ENCODE measurements at regions not wholly inside any gene's neighbourhood (a gene's known extent, or its start where the extent isn't known, plus 50 kb on each side); places are given as distances from the start of the nearest gene placed in this dataset.

DNA sequence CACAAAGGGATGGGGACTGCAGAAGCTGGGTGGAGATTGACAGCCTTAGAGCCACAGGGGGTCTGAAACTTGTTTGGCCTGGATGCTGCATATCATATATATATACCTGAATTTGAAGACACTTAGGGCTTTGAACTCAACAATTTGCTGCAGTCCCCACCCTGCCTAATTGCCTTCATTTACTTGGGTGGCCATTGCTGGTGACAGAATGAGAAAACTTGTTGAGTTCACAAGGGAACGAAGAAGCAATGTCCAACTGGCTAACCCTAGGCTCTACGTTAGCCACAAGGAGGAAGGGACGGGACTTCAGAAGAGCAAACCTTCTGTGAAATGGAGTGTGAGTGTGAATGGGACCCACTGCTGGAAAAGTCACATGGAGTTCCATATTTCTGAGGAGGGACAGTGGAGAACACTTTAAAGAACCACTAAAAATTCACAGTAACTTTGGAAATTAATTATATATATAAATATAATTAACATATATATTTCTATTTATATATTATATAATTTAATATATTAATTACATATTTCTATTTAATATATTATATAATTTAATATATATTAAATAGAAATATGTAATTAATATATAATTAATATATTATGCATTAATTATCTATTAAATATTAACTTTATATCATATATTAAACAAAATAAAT lies 215.3 kb upstream of the SOX9 start:
- Mint-ChIP-seq H3K27me3 (ENCODE audit: insufficient read depth, low read depth, poor library complexity) (no peaks in the 10 kb centered on the region), H3K9me3 (0 out of 3 replicates have a peak, but pooled peaks cover 4% of the 10 kb centered on the region), H3K4me3 (no peak overlapping the region), H3K27ac (no peak overlapping the region), H3K36me3 (ENCODE audit: low read depth) (no peaks in the 10 kb centered on the region; the same call in 2 of the 3 replicates), H3K4me1 (no peaks in the 10 kb centered on the region)
- Histone ChIP-seq H4K20me1 (replicated peaks; ENCODE audit: insufficient read depth) (no peaks in the 10 kb centered on the region), H3K27ac (ENCODE audit: low read depth) (no peak overlapping the region), H3K4me2 (no peak overlapping the region), H3K4me1 (ENCODE audit: insufficient read depth) (no peaks in the 10 kb centered on the region), H3K9me2 (ENCODE audit: insufficient read depth) (no peaks in the 10 kb centered on the region), H3K27me3 (ENCODE audit: insufficient read depth) (no peaks in the 10 kb centered on the region), H3K4me3 (no peak overlapping the region), H3K36me3 (ENCODE audit: insufficient read depth) (no peaks in the 10 kb centered on the region), H3F3A (replicated peaks; ENCODE audit: low read depth) (no peaks in the 10 kb centered on the region), H3K79me2 (replicated peaks; ENCODE audit: insufficient read depth) (no peaks in the 10 kb centered on the region), H2AFZ (no peak overlapping the region)
- DNase-seq (ENCODE audit: low spot score) (no peak), ATAC-seq (no peak)
- no peak for TF ChIP-seq EZH2phosphoT487 (IDR thresholded peaks at IDR 0.05; ENCODE audit: unreplicated experiment)
- no peak for TF ChIP-seq ZNF114 (CRISPR knock-in tag; IDR thresholded peaks at IDR 0.05)
- TF ChIP-seq, protein P1, sequence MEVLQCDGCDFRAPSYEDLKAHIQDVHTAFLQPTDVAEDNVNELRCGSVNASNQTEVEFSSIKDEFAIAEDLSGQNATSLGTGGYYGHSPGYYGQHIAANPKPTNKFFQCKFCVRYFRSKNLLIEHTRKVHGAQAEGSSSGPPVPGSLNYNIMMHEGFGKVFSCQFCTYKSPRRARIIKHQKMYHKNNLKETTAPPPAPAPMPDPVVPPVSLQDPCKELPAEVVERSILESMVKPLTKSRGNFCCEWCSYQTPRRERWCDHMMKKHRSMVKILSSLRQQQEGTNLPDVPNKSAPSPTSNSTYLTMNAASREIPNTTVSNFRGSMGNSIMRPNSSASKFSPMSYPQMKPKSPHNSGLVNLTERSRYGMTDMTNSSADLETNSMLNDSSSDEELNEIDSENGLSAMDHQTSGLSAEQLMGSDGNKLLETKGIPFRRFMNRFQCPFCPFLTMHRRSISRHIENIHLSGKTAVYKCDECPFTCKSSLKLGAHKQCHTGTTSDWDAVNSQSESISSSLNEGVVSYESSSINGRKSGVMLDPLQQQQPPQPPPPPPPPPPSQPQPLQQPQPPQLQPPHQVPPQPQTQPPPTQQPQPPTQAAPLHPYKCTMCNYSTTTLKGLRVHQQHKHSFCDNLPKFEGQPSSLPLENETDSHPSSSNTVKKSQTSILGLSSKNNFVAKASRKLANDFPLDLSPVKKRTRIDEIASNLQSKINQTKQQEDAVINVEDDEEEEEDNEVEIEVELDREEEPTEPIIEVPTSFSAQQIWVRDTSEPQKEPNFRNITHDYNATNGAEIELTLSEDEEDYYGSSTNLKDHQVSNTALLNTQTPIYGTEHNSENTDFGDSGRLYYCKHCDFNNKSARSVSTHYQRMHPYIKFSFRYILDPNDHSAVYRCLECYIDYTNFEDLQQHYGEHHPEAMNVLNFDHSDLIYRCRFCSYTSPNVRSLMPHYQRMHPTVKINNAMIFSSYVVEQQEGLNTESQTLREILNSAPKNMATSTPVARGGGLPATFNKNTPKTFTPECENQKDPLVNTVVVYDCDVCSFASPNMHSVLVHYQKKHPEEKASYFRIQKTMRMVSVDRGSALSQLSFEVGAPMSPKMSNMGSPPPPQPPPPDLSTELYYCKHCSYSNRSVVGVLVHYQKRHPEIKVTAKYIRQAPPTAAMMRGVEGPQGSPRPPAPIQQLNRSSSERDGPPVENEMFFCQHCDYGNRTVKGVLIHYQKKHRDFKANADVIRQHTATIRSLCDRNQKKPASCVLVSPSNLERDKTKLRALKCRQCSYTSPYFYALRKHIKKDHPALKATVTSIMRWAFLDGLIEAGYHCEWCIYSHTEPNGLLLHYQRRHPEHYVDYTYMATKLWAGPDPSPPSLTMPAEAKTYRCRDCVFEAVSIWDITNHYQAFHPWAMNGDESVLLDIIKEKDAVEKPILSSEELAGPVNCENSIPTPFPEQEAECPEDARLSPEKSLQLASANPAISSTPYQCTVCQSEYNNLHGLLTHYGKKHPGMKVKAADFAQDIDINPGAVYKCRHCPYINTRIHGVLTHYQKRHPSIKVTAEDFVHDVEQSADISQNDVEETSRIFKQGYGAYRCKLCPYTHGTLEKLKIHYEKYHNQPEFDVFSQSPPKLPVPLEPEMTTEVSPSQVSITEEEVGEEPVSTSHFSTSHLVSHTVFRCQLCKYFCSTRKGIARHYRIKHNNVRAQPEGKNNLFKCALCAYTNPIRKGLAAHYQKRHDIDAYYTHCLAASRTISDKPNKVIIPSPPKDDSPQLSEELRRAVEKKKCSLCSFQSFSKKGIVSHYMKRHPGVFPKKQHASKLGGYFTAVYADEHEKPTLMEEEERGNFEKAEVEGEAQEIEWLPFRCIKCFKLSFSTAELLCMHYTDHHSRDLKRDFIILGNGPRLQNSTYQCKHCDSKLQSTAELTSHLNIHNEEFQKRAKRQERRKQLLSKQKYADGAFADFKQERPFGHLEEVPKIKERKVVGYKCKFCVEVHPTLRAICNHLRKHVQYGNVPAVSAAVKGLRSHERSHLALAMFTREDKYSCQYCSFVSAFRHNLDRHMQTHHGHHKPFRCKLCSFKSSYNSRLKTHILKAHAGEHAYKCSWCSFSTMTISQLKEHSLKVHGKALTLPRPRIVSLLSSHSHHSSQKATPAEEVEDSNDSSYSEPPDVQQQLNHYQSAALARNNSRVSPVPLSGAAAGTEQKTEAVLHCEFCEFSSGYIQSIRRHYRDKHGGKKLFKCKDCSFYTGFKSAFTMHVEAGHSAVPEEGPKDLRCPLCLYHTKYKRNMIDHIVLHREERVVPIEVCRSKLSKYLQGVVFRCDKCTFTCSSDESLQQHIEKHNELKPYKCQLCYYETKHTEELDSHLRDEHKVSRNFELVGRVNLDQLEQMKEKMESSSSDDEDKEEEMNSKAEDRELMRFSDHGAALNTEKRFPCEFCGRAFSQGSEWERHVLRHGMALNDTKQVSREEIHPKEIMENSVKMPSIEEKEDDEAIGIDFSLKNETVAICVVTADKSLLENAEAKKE (CRISPR knock-in tag; IDR thresholded peaks at IDR 0.05), result no peak
- no peak for TF ChIP-seq JUNB (IDR thresholded peaks at IDR 0.05; ENCODE audit: unreplicated experiment)
- no peak for TF ChIP-seq ZNF331 (CRISPR knock-in tag; IDR thresholded peaks at IDR 0.05; ENCODE audit: low read depth)
- no peak for TF ChIP-seq NANOG (IDR thresholded peaks at IDR 0.05; ENCODE audit: borderline replicate concordance)
- TF ChIP-seq, protein P2, sequence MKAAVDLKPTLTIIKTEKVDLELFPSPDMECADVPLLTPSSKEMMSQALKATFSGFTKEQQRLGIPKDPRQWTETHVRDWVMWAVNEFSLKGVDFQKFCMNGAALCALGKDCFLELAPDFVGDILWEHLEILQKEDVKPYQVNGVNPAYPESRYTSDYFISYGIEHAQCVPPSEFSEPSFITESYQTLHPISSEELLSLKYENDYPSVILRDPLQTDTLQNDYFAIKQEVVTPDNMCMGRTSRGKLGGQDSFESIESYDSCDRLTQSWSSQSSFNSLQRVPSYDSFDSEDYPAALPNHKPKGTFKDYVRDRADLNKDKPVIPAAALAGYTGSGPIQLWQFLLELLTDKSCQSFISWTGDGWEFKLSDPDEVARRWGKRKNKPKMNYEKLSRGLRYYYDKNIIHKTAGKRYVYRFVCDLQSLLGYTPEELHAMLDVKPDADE (IDR thresholded peaks at IDR 0.05), result no peak
- TF ChIP-seq, protein P3, sequence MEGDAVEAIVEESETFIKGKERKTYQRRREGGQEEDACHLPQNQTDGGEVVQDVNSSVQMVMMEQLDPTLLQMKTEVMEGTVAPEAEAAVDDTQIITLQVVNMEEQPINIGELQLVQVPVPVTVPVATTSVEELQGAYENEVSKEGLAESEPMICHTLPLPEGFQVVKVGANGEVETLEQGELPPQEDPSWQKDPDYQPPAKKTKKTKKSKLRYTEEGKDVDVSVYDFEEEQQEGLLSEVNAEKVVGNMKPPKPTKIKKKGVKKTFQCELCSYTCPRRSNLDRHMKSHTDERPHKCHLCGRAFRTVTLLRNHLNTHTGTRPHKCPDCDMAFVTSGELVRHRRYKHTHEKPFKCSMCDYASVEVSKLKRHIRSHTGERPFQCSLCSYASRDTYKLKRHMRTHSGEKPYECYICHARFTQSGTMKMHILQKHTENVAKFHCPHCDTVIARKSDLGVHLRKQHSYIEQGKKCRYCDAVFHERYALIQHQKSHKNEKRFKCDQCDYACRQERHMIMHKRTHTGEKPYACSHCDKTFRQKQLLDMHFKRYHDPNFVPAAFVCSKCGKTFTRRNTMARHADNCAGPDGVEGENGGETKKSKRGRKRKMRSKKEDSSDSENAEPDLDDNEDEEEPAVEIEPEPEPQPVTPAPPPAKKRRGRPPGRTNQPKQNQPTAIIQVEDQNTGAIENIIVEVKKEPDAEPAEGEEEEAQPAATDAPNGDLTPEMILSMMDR (conservative IDR thresholded peaks at IDR 0.05; ENCODE audit: low read depth in 2 of 2), result no peak

Data from GM23338 (cell line).